ENCODE measurements at regions not wholly inside any gene's neighbourhood (a gene's known extent, or its start where the extent isn't known, plus 50 kb on each side); places are given as distances from the start of the nearest gene placed in this dataset.

DNA sequence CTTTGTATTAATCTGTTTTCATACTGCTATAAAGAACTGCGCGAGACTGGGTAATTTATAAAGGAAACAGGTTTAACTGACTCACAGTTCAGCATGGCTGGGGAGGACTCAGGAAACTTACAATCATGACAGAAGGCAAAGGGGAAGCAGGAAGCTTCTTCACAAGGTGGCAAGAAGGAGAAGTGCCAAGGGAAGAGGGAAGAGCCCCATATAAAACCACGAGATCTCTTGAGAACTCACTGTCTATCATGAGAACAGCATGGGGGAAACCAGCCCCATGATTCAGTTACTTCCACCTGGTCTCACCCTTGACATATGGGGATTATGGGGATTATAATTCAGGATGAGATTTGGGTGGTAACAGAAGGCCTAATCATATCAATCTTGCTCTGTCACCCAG, 60.9 kb upstream of the CHD1 start:
- in situ Hi-C loops (cut with MboI; ENCODE audit: low sequenced_read_pairs) = no loop called here

DNA sequence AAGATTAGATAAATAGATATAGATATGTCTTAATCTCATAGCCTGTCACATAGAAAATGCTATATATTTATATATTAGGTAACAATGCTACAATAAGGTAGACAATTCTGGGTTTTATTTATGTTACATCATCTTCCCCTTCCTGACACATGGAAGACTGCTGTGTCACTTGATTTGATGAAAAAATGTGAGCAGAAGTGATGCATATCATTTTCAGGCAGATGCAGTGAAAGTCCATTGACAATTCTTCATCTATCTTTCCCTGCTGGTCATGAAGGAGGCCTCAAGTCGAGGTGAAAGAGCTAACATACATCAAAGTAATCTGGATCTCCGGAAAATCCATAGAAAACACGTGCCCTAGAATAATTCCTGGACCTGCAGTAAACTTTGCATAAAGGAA, 57.8 kb upstream of the CHD1 start:
- in situ Hi-C loops (cut with MboI; ENCODE audit: low sequenced_read_pairs) = no loop called here

- in situ Hi-C loops (cut with MboI; ENCODE audit: low sequenced_read_pairs) = no loop called here
Observed at GRCh38 chr5:98982880-98983279, 54.1 kb upstream of the CHD1 start.

All from HL-60/S4 treated with phorbol 12-myristate 13-acetate at 8.2 ng/mL for 4 days and 3 days (cell line).